ENCODE measurements at regions not wholly inside any gene's neighbourhood (a gene's known extent, or its start where the extent isn't known, plus 50 kb on each side); places are given as distances from the start of the nearest gene placed in this dataset.
A peak's percentile ranks its signal among the peaks of the same experiment; 100 is the strongest.
"Not testable (repeated sequence)": the region's sequence is repeated elsewhere in the genome, so short reads cannot be mapped to it uniquely, and the experiment has no call there.

DNA sequence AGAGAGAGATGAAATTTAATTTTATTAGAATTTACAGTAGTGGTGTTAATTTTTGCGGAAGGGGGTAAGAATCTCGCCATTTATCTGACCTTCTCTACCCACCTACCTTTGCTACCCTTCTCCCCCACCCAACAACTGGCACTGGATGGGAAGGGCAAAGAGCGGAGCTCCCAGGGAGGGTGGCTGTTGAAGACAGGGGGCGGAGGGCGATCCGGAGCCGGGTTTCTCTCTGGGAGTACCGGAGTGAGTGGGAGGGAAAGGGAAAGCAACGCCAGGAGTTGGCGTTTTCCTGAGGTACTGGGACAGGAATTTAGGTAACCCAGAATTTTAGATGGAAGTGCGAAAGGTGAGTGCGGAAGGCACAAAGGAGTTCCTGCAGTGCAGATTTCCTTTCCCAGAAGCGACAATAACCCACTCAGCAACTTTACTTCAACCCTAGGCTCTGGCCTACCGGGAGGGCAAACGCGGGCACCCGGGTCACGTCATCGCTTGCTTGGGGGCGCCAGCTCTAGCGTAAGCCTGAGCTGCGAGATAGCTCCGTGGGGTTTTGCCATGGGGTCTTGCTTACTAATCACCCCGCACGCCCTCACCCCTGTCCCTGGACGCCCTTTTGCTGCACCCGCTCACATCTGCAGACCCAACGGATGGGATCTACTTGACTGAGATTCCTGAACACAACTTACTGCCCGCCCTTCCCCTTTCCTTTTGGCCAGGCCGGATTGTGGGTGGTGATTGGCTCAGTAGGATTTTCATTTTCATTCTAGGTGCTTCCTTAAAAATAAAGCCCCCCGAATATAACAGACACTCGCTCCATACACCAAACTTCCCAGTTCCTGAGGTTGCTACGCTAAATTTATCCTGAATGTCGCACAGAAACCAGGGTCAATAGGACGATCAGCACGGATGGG lies 413.0 kb upstream of the ESRRG start:
- Histone ChIP-seq H3K4me1 (peaks cover 7% of the 10 kb centered on the region), H3K36me3 (no peaks in the 10 kb centered on the region), H3K27me3 (ENCODE audit: low read depth) (peaks cover 76% of the 10 kb centered on the region), H3K27ac (no peak overlapping the region), H3K4me3 (peak overlapping the region; percentile 45), H3K9me3 (no peaks in the 10 kb centered on the region)
- intact Hi-C loops (cut with DNase I), result no loop called here
- ATAC-seq (no peak), DNase-seq (no peak)
- TF ChIP-seq, protein P1, sequence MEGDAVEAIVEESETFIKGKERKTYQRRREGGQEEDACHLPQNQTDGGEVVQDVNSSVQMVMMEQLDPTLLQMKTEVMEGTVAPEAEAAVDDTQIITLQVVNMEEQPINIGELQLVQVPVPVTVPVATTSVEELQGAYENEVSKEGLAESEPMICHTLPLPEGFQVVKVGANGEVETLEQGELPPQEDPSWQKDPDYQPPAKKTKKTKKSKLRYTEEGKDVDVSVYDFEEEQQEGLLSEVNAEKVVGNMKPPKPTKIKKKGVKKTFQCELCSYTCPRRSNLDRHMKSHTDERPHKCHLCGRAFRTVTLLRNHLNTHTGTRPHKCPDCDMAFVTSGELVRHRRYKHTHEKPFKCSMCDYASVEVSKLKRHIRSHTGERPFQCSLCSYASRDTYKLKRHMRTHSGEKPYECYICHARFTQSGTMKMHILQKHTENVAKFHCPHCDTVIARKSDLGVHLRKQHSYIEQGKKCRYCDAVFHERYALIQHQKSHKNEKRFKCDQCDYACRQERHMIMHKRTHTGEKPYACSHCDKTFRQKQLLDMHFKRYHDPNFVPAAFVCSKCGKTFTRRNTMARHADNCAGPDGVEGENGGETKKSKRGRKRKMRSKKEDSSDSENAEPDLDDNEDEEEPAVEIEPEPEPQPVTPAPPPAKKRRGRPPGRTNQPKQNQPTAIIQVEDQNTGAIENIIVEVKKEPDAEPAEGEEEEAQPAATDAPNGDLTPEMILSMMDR (IDR thresholded peaks at IDR 0.05), result no peak

DNA sequence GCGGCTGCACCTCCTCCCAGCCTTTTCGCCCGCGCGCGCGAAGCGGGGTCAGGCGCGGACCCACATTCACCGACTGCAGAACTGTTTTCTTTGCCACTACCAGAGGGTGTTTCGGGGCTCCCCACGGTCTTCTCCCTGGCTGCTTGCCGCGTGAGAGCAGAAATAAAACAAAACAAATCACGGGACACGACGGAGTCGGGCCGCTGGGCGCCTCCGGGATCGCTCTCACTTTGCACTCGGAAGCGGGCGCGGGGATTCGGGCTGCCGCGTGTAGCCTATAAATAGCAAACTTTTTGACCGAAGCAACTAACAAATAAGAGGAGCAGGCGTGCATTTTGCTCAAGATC lies 412.3 kb upstream of the ESRRG start:
- intact Hi-C loops (cut with DNase I), result no loop called here
- no peak overlapping the region for H3K27ac ChIP-seq

DNA sequence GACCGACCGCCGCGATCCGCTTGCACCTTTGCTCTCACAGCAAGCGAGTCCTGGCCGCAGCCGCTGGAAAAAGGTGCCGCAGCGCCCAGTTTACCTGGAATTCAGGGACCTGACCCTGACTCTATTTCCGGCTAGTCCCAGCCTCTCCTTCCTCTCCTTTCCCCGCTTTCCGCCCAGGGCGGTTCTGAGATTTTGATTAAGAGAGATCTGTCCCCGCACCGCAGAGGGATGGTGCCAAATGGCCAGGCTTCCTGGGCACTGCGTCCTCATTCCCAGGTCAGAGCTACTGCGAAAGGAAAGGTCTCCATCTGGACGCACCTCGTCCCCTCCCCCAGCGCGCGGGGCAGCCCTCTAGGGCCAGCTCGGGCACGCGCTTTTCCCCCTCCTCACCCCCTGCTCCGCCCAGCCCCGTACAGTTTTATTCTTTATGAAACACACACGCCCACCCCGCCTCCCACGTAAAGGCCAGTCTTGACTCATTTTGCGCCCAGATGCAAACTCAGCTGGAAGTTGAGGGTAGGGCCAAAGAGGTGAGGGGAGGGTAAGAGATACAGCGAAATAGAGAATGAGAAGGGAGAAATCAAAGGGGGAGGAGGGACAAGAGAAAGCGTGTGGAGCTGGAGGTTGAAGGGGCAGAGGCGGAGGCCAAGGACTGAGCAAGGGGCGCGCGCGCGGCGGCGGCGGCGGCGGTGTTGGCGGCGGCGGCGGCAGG lies 411.8 kb upstream of the ESRRG start:
- ATAC-seq (no peak), DNase-seq (no peak)
- H3K9me3 ChIP-seq, result no peaks in the 10 kb centered on the region

More for the DNA sequence above, 412.3 kb upstream of the ESRRG start:
- no peaks in the 10 kb centered on the region for H3K36me3 ChIP-seq
- peaks cover 76% of the 10 kb centered on the region for H3K27me3 ChIP-seq (ENCODE audit: low read depth)
- TF ChIP-seq, protein P1 (IDR thresholded peaks at IDR 0.05), result no peak
- ATAC-seq, result no peak
- DNase-seq, result no peak
- H3K4me3 ChIP-seq, result peak overlapping the region; percentile 45
- H3K9me3 ChIP-seq, result no peaks in the 10 kb centered on the region
- peaks cover 7% of the 10 kb centered on the region for H3K4me1 ChIP-seq

DNA sequence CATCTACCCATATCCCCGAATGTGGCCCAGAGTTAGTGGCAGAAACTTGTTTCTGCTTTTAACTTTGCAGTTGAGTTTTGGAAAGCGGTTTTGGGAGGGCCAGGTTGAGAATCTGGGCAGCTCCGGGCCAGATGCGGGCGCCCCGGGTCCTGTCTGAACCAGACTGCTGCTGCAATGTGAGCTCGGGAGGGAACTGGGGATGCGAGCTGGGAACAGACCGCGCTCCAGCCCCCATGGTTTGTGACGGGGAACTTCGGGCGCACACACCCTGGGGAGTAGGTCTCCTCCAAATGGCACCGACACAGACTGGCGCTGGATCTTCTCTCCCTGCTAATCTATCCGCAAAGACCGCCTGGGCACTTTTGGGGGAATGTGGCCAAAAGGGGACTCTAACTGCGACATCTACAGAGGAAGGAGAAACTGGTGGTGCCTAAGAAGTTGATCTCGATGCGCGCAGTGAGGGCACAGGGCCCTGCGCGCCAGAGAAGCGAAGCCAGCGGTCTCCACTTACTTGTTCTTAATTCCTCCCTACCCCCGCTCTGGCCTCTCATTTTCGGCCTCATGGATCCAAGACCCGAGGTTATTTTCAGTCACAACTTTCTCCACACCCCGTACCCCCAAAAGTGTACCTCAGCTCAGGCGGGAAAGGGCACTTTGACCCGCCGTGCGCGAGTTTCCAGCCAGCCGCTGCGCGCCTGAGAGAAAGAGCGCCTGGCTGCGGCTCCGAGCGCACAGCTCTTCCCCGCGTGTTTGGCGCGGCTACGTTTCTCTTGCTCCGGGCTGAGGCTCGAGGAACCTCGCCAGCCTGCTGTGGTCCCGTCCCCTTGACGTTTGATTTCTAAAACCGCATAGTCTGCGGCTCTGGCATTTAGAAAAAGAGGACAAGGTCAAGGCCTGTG lies 411.0 kb upstream of the ESRRG start:
- Histone ChIP-seq H3K27me3 (ENCODE audit: low read depth) (peaks cover 63% of the 10 kb centered on the region), H3K4me3 (peak overlapping the region; percentile 45), H3K4me1 (peaks cover 7% of the 10 kb centered on the region), H3K27ac (no peak overlapping the region), H3K36me3 (no peaks in the 10 kb centered on the region), H3K9me3 (no peaks in the 10 kb centered on the region)
- intact Hi-C loops (cut with DNase I), result no loop called here
- TF ChIP-seq, protein P1 (IDR thresholded peaks at IDR 0.05), result no peak
- no peak for DNase-seq
- ATAC-seq, result no peak

More for the DNA sequence above, 411.8 kb upstream of the ESRRG start:
- intact Hi-C loops (cut with DNase I), result no loop called here
- TF ChIP-seq, protein P1 (IDR thresholded peaks at IDR 0.05), result no peak
- Histone ChIP-seq H3K27ac (no peak overlapping the region), H3K36me3 (no peaks in the 10 kb centered on the region), H3K27me3 (ENCODE audit: low read depth) (peaks cover 71% of the 10 kb centered on the region), H3K4me1 (peaks cover 7% of the 10 kb centered on the region), H3K4me3 (peak overlapping the region; percentile 45)

DNA sequence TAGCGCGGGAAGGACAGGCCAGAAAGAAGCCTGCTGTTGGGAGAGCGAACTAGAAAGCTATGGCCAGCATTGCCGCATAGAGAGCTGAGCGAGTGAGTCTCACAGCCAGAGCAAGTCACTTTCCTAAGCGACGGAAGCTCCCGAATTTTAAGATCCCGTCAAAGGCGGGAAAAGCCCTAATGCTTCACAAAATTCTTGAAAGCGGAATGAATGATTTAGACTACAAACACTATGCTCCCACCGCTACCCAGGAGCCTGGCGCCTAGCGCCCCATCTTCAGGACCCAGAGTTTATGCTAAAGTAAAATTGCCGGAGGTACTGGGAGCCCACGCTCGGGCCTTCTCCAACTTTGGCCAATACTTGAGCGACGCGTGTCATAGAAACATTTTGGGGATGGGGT lies 409.9 kb upstream of the ESRRG start:
- Histone ChIP-seq H3K27me3 (ENCODE audit: low read depth) (peaks cover 52% of the 10 kb centered on the region), H3K4me3 (no peak overlapping the region), H3K4me1 (peaks cover 7% of the 10 kb centered on the region), H3K36me3 (no peaks in the 10 kb centered on the region), H3K9me3 (no peaks in the 10 kb centered on the region), H3K27ac (no peak overlapping the region)
- TF ChIP-seq, protein P1 (IDR thresholded peaks at IDR 0.05), result no peak
- DNase-seq (no peak), ATAC-seq (no peak)
- intact Hi-C loops (cut with DNase I), result no loop called here

DNA sequence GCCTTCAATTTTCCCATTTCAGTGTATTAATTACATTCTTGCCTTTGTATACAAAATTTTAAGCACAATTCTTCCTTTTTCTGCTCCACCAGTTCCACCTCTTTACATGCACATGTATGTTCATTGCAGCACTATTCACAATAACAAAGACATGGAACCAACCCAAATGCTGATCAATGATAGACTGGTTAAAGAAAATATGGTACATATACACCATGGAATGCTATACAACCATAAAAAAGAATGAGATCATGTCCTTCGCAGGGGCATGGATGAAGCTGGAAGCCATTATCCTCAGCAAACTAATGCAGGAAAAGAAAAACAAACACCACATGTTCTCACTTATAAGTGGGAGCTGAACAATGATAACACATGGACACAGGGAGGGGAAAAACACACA lies 400.1 kb upstream of the ESRRG start:
- intact Hi-C loops (cut with DNase I); H3K27ac ChIP-seq; ATAC-seq; H3K27me3 ChIP-seq (ENCODE audit: low read depth); H3K4me1 ChIP-seq; DNase-seq; H3K36me3 ChIP-seq; H3K4me3 ChIP-seq; H3K9me3 ChIP-seq: not testable (repeated sequence)

Measured in lower lobe of right lung (tissue), 2 donors.